Right lobe of liver (tissue), 6 donors: ENCODE measurements at regions not wholly inside any gene's neighbourhood (a gene's known extent, or its start where the extent isn't known, plus 50 kb on each side); places are given as distances from the start of the nearest gene placed in this dataset.

Experiments
- ATAC-seq, 4 donors: fragments of 200-7000 bp; cut with Tn5 transposase; one replicate each; pipeline ENCODE4 v1.9.1; 2020; ENCODE audit warnings: mild to moderate bottlenecking in 4 of 4, moderate library complexity in 4 of 4
- DNase-seq, 3 donors: peaks; one replicate each; pipeline ENCODE4 v3.0.0-alpha.2; 2020
- H3K27ac ChIP-seq, 3 donors: fragments of 200-600 bp; one replicate each; pipeline ENCODE4 v1.8.0; 2022
- H3K27me3 ChIP-seq, 2 donors: fragments of 200-600 bp; one replicate each; pipeline ENCODE4 v1.8.0; 2022
- H3K36me3 ChIP-seq, 4 donors: fragments of 200-600 bp; sonication (generic) in 1 of 4; one replicate each; pipeline versions ENCODE4 v1.5.1 to v1.8.0; 2017 to 2022; ENCODE audit warnings: control low read depth in 1 of 4
- H3K4me1 ChIP-seq, 4 donors: fragments of 200-600 bp; sonication (generic) in 1 of 4; one replicate each; pipeline versions ENCODE4 v1.5.1 to v1.8.0; 2017 to 2022; ENCODE audit warnings: control low read depth in 1 of 4
- H3K4me3 ChIP-seq, 3 donors: fragments of 200-600 bp; one replicate each; pipeline ENCODE4 v1.8.0; 2022
- H3K9me3 ChIP-seq, 4 donors: fragments of 200-600 bp; sonication (generic) in 1 of 4; one replicate each; pipeline versions ENCODE4 v1.5.1 to v1.8.0; 2017 to 2022; ENCODE audit warnings: control low read depth in 1 of 4
- POLR2A ChIP-seq: fragments of 450-650 bp; IDR thresholded peaks from one replicate; pipeline ENCODE4 v1.6.1; 2017; ENCODE audit warnings: antibody characterized with exemption, mild to moderate bottlenecking
- WGBS: methylation state at CpG from one replicate; pipeline ENCODE4 v1.1.6; 2018; ENCODE audit warnings: low coverage, low lambda C conversion rate; ENCODE audit not compliant: insufficient coverage; ENCODE audit errors: missing lambda C conversion rate; 5-methylcytosine and 5-hydroxymethylcytosine counted together
- intact Hi-C, 2 donors: fragments of 100-400 bp; cut with DNase I; formaldehyde crosslinking; loops; one replicate each; pipeline versions ENCODE4 v1.11.2 to v1.14.1; 2022
- TF ChIP-seq, protein P1 (sequence below), 4 donors: fragments of 200-600 bp in 3 of 4; fragments of 450-650 bp in 1 of 4; IDR thresholded peaks; one replicate each; pipeline versions ENCODE4 v1.5.1 to v1.8.0; 2016 to 2022; ENCODE audit warnings: antibody characterized with exemption in 4 of 4, mild to moderate bottlenecking in 2 of 4
- donor health status: DM: no; HTN: yes; CAD: no.
- donor health status: DM: no; HTN: no; CAD: no.
- donor health status: DM: no; HTN: no; CAD: no.
- donor health status: DM: no; HTN: yes; CAD: no.
- donor health status: DM: no; HTN: yes; CAD: no.

DNA sequence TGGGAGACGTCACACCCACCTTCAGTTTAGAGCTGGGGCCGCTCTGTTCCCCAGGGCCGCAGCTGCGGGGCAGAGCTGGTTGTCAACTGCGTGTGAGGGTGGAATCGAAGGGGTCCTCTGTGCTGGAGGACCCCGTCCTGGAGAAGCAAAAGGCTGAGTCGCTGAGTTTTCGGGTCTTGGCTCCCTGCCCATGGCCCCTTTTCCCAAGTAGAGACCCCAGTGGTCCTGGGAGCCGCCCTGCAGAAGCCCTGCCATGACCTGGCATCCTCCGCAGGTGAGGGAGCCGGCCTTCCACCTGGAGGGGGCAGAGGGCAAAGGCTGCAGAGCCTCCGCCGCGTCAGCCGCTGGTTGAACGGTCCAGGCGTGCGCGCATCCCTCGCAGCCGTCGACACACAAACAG, 90.4 kb upstream of the COL5A1 start:
- Histone ChIP-seq H3K36me3 (no peaks in the 10 kb centered on the region), H3K27me3 (no peaks in the 10 kb centered on the region), H3K4me3 (no peak overlapping the region), H3K27ac (no peak overlapping the region), H3K4me1 (no peaks in the 10 kb centered on the region), H3K9me3 (no peaks in the 10 kb centered on the region)
- ATAC-seq = no peak
- WGBS = 87% methylated on average over 6 of the region's 23 CpGs
- TF ChIP-seq POLR2A = no peak
- TF ChIP-seq, protein P1, sequence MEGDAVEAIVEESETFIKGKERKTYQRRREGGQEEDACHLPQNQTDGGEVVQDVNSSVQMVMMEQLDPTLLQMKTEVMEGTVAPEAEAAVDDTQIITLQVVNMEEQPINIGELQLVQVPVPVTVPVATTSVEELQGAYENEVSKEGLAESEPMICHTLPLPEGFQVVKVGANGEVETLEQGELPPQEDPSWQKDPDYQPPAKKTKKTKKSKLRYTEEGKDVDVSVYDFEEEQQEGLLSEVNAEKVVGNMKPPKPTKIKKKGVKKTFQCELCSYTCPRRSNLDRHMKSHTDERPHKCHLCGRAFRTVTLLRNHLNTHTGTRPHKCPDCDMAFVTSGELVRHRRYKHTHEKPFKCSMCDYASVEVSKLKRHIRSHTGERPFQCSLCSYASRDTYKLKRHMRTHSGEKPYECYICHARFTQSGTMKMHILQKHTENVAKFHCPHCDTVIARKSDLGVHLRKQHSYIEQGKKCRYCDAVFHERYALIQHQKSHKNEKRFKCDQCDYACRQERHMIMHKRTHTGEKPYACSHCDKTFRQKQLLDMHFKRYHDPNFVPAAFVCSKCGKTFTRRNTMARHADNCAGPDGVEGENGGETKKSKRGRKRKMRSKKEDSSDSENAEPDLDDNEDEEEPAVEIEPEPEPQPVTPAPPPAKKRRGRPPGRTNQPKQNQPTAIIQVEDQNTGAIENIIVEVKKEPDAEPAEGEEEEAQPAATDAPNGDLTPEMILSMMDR (IDR thresholded peaks at IDR 0.05) = no peak
- DNase-seq = peak in 1 of 3 donors; percentile 18
- intact Hi-C loops = no loop called here

DNA sequence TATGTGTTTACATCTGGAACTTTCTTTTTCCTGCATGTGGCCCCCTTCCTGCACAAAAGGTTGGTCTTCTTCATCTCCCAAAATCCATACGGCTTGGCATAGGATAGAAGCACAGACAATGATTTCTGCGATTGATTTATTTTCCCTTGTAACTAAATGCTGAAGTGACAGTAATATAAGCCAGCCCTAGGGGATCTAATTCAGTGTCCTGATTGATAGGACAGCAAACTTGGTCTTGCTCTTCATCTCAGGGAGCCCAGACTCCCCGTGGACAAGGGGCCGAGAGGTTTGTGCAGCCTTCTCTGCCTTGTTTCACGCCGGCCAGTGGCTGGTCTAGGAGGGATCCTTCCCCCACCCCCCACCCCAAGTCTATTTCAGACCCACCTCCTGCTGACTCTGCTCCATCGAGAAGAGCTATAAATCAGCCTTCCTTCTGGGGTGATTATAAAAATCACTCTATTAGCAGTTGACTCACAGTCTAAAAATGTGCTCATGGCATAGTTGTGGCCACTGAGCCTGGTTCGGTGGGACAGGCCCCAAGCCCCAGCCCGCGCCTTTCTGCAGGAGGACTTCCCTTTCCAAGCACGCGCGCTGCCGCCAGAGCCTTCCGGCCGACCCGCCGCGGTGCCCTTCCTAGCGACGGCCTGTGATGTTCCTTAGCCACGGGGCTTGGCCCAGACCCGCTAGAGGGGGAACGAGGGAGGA, 89.8 kb upstream of the COL5A1 start:
- Histone ChIP-seq H3K27me3 (no peaks in the 10 kb centered on the region), H3K4me3 (no peak overlapping the region), H3K36me3 (no peaks in the 10 kb centered on the region), H3K27ac (no peak overlapping the region), H3K4me1 (no peaks in the 10 kb centered on the region), H3K9me3 (no peaks in the 10 kb centered on the region)
- ATAC-seq = peak; percentile 39 to 70 (median 58)
- TF ChIP-seq POLR2A = no peak
- TF ChIP-seq, protein P1 (IDR thresholded peaks at IDR 0.05) = no peak
- intact Hi-C loops = no loop called here
- WGBS = 31% methylated on average over 21 of the region's 24 CpGs
- peak in 1 of 3 donors; percentile 56 for DNase-seq

DNA sequence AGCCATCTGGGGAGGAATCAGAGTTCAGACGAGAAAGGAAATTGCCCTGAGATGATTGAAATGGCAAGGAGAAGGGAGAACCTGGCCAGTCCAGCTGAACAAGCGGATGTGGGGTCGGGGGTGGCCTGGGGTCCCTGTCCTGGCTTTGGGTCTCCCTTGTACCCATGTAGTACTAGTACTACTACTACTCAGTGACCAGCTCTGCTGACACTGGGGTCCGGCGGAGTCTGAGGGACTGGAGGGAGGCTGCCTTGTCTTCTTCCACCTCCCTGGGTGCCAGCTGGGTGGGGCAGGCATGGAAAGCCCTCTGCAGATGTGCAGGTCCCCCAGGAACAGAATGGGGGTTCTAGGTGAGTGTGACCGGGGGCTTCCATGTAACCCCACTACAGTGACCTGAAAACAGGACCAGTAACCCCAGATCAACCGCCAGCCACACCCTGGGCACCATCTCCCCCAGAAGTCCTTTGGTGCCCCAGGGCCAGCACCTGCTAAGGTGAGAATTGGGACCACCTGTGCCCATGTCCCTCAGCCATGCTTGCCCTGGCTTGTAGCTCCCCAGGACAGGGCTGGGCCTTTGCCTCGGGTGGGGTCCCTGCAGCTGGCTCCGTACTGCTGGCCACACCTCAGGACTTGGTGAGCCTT, 89.1 kb upstream of the COL5A1 start:
- no peaks in the 10 kb centered on the region for H3K36me3 ChIP-seq
- TF ChIP-seq, protein P1 (IDR thresholded peaks at IDR 0.05) = no peak
- TF ChIP-seq POLR2A = no peak
- H3K4me3 ChIP-seq = no peak overlapping the region
- intact Hi-C loops = no loop called here
- no peaks in the 10 kb centered on the region for H3K27me3 ChIP-seq
- no peak overlapping the region for H3K27ac ChIP-seq
- no peak for DNase-seq
- WGBS = 13% methylated on average over 2 of the region's 9 CpGs
- no peaks in the 10 kb centered on the region for H3K9me3 ChIP-seq
- no peak for ATAC-seq
- no peaks in the 10 kb centered on the region for H3K4me1 ChIP-seq

DNA sequence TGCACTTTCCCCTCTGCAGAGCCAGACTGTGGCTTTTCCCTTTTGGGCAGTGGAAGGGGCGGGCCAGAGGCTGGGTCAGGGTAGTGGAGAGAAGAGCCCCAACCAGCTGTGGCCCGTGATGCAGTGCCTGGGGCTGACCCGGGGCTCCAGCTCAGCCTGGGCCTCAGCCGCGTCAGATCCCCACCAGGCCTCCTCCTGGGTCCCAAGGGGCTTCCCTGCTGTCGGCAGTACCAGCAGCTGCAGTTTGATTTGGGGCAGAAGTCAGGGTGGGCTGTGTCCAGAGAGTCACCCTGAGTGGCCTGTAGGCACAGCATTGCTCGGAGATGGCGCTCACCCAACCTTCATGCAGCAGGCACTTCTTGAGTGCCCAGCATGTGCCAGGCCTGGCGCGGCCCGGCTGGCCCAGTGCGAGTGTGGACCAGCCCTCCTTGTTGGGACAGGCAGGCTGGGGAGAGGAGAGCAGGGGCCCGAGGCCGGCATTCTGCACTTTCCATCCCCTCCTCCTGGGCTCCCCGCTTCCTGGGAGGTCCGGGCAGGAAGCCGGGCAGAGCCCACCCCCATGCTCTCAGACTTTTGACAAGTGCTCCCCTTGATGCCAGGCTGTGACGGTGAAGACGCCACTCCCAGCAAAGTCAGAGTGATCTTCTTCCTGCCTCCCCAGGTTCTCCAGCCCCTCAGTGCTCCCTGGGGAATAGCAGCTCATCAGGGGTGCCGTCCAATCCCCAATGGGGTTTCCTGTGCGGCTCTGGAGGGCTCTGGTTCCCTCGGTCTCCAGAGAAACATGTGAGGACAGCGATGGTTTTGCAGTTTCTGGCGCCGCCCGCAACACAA, 88.3 kb upstream of the COL5A1 start:
- H3K36me3 ChIP-seq = no peaks in the 10 kb centered on the region
- no peaks in the 10 kb centered on the region for H3K4me1 ChIP-seq
- no peak overlapping the region for H3K4me3 ChIP-seq
- no peaks in the 10 kb centered on the region for H3K27me3 ChIP-seq
- ATAC-seq (no peak), DNase-seq (no peak)
- TF ChIP-seq, protein P1 (IDR thresholded peaks at IDR 0.05) = no peak
- no peak for TF ChIP-seq POLR2A
- H3K27ac ChIP-seq = no peak overlapping the region
- WGBS = 53% methylated on average over 6 of the region's 26 CpGs
- H3K9me3 ChIP-seq = no peaks in the 10 kb centered on the region
- intact Hi-C loops = no loop called here
